GM21825 (cell line): ENCODE measurements at regions not wholly inside any gene's neighbourhood (a gene's known extent, or its start where the extent isn't known, plus 50 kb on each side); places are given as distances from the start of the nearest gene placed in this dataset.
"Not testable (repeated sequence)": the region's sequence is repeated elsewhere in the genome, so short reads cannot be mapped to it uniquely, and the experiment has no call there.

Experiments used
- ATAC-seq: cut with Tn5 transposase; IDR thresholded peaks from one replicate; pipeline ENCODE4 v1.9.1; 2021; ENCODE audit warnings: mild to moderate bottlenecking, moderate library complexity; ENCODE audit not compliant: unreplicated experiment

DNA sequence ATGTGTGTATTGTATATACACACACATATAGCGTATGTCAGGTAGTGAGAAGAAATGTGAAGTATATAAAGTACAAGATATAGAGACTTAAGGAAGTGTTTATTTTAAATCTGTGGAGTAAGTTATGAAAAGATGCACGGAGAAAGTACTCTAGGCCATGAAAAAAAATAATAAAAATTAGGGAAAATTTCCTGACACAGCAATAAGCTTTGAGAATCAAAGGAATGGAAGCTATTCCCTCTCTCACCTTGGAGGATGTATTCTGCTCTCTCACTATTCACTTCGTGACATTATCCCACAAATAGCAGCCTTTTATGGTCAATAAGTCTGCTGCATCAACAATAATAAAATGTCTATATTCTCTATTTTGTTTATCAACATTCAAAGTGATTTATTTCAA, 700.4 kb upstream of the RGS18 start:
- no peak for ATAC-seq

DNA sequence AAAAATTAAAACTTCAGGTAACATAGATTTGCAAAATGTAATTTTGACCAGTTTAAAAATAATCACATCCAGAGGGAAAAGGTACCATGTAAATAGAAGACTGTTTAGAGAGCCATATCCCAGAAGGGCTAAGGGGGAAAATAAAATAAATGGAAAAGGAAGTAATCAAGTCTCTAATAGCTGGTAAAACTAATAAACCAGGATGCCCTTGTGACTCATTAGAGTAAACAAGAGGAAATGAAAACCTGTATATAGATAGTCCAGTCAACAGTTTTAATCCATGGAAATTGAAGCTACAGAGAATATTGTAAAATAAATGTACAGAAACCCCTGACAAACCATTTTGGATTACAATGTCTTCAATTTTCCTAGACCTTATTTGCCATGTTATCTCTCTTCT, 698.0 kb upstream of the RGS18 start:
- ATAC-seq = no peak

DNA sequence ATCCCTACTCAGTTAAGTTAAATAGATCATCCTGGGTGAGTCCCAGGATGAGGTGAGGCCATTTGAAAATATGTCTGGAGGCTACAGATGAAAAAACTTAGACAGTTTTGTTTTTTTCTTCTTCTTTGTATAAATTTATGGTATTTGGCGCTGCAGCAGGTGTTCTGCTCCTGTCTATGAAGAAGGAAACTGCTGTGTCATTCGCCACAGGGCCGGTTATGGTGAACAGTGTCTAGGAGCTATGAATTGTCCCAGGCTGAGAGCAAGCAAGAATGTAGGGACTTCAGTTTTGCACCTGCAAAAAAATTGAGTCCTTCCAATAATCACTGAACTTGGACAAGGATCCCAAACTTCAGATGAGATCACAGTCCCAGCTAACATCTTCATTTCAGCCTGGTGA, 674.3 kb upstream of the RGS18 start:
- no peak for ATAC-seq

DNA sequence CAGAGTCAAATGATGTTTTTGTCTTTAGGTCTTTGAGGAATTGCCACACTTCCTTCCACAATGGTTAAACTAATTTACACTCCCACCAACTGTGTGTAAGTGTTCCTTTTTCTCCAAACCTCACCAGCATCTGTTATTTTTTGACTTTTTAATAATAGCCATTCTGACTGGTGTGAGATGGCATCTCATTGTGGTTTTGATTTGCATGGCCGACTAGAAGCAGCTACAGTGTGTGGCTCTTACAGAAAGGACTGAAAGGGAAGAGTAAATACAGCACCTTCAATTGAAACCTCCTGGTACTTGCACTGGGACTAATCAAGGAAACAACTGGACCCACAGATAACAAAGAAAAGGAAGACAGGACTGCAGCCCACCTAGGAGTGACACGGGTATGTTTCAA, 668.0 kb upstream of the RGS18 start:
- no peak for ATAC-seq

DNA sequence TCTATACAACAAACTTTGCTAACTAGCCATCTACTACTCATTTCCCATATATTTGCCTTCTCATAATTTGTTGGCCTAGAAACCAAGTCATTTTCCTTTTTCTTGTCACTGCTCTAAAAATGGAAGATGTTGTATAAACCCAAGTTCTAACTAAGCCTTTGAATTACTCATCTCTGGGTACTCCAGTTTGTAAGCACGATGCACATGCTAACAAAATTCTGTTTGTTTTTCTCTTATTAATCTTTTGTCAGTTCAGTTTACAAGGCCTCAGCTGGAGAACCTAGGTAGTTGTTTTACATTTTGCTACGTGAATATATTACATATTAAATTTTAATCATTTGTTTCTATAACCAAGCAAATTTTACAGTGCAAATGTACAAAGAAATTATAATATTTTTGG, 663.2 kb upstream of the RGS18 start:
- ATAC-seq = no peak

DNA sequence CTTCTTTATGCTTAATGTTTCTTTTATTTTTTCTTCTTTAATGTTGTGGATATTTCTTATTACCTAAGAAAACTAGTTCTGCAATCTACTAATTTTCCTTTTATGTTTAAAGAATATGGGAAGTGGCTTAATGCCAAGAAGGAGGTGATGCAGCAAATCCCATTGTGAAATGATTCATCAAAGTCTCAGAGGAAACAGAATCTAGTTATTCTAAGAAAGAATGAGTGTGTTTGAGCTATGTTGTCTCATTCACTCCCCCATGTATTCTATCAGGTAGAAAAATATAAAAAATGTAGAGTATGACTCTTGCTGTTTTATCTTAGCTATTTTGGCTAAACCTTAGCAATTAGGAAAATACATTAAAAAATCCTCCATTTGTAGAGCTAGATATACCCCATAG, 659.9 kb upstream of the RGS18 start:
- no peak for ATAC-seq

DNA sequence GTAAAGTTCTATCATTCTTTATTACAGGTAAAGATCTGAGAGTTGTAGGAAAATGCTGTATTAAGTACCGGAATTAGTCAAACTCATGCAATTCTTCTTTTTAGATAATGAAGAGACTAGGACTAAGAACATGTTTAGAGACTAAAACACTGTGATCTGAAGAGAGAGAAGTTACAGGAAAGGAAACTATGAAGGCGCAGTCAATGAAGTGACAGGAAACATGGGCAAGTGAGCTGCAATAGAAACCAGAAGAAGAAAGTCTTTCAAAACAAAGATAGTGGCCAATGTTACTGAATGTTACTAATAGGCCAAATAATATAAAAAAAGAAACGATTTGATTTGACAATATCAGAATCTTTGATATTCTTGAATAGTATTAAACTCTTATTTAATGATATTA, 659.4 kb upstream of the RGS18 start:
- ATAC-seq = no peak

DNA sequence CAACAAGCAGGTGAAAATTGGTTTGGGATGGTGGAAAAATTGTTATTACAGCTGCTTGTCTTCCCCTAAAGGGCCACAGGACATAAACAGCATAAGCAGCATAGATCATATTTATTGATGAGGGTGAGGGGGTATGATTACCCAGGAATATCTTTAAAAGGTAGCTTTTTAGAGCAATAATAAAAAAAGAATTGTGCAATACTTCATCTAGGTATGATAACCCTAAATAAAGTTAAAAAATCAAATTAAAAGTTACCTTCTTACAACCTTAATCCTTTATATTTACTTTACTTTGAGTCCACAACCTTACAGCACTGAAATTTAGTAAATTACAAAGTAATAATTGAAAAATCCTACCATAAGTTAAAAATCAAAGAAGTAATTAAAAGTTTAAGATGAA, 653.3 kb upstream of the RGS18 start:
- ATAC-seq = no peak

DNA sequence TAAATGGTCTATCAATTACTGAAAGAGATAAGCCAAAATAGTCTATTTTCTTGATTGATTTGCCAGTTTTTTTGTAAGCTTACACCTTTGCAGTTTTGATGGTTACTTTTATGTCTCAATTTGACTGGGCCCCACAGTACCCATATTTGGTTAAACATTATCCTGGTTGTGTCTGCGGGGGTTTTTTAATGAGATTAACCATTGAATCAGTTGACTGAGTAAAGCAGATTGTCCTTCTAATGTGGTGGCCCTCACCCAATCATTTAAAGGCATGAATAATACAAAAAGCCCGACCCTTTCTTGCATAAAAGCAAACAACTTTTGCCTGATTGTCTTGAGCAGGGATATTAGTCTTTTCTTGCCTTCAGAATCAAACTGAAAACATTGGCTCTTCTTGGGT, 650.0 kb upstream of the RGS18 start:
- no peak for ATAC-seq

DNA sequence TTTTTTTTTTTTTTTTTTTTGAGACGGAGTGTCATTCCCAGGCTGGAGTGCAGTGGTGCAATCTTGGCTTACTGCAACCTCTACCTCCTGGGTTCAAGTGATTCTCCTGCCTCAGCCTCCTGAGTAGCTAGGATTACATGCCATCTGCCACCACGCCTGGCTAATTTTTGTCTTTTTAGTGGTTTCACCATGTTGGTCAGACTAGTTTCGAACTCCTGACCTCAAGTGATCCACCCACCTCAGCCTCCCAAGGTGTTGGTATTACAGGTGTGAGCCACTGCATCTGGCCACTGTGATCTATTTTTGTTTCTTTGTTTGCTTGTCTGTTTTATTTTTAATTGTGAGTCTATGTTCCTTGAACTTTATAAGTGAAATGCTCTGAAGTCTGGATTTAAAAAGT, 646.8 kb upstream of the RGS18 start:
- not testable (repeated sequence) for ATAC-seq

DNA sequence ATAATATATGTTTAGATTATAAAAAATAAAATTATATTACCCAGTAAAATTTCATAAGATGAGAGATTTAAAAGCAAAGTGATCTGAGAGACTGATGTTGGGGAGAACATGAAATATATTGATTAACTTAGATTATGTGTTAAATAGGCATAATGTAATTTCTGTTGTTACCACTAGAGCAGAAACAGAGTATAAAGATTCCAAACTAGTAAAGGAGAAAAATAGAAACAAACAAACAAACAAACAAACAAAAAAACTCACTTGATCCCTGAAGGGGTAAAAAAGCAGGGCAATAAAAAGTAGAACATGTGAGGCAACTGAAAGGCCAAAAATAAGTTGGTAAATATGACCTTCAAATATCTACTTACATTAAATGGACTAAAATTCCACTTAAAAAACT, 640.4 kb upstream of the RGS18 start:
- no peak for ATAC-seq

DNA sequence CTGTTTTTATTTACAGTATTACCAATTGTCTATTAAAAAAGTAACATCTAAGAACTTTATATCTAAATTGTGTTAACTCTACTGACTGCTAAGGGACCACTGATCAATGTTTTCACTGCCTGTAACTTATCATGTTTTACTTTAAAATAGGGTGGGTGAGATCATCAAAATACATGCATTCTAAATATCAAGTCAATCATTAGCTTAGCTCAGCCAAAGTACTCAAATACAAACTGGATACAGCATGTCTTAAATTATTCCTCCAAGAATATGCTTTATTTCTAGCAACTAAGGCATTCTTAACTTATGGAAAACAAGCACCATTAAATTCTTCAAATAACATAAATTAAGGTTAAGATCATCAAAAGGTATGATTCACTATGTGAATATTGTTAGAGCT, 638.7 kb upstream of the RGS18 start:
- no peak for ATAC-seq

DNA sequence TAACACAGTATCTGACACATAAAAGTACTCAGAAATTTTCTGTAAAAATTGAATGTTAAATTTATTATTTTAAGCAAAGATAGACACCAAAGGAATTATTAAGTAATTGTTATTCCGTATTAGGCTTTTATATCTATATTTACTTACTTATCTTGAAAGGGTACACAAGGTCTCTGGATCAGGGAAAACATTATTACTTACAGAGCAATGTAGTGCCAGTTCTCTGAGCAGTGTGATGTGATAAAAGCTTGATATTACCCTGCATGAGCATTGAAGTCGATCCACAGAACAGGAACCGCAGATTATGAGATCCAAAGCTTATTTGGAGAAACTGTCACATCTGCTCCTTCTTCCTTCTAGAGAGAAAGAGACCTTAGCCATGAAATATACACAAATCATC, 637.9 kb upstream of the RGS18 start:
- ATAC-seq = no peak

DNA sequence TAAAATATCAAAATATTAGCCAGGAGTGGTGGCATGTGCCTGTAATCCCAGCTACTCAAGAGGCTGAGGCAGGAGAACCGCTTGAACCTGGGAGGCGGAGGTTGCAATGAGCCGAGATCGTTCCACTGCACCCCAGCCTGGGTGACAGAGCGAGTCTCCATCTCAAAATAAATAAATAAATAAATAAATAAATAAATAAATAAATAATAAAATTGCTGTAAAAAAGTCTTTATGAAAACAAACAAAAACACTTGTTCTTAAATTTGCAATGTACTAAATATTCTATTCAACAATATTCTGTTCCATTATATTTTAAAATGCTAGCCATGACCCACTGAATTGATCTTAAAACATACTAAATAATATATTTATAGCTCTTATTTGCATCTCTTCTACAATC, 632.3 kb upstream of the RGS18 start:
- ATAC-seq = not testable (repeated sequence)

DNA sequence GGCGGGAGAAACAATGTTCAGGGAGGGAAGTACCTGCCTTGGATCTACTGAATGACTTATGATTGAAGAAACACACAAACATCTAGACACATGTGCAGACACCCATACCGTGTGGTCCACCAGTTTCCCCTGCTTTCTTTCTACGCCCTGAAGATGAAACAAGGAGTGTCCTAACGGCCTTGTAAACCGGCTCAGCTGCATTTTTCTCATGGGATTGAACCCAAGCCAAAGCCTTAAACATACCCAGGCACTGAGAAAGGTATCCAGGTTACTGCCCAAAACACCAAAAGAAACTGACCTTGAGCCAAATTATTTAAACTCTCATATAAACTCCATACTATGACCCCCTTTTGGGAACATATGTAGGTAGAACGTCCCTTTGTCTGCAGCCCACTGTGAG, 630.0 kb upstream of the RGS18 start:
- ATAC-seq = no peak

DNA sequence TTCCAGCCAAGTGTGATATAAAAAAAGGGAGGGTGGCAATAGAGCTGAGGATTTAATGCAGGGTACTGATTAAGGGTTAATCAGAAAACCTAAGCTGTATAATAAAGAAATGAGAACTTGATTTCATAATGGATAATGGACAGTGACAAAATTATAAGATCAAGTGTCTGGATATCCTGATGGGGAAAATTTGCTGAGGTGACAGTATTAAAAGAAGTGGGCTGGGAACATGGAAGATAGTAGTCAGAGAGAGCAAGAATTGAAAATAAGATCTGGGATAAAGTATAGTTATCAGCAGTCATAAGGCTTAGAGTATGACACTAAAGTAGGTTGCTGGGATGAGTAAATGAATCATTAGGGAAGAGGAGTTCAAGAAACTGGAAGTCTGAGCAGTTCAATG, 627.3 kb upstream of the RGS18 start:
- ATAC-seq = no peak

DNA sequence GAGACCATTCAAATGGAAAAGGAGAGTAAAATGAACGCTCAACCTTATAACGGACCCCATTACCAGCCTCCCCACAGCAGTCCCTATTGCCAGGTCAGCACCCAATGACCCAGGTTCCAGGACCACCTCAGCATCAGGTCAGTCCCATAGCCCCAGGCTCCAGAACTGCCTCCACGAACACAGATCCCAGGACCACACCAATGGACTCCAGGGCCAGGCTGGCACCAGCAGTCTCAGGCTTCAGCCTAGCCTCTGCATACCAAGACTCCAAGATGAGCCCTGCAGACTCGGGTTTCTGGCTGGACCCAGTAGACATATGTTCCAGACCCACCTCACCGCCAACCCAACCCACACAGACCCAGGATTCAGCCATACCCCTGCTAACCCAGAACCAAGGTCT, 625.0 kb upstream of the RGS18 start:
- no peak for ATAC-seq

DNA sequence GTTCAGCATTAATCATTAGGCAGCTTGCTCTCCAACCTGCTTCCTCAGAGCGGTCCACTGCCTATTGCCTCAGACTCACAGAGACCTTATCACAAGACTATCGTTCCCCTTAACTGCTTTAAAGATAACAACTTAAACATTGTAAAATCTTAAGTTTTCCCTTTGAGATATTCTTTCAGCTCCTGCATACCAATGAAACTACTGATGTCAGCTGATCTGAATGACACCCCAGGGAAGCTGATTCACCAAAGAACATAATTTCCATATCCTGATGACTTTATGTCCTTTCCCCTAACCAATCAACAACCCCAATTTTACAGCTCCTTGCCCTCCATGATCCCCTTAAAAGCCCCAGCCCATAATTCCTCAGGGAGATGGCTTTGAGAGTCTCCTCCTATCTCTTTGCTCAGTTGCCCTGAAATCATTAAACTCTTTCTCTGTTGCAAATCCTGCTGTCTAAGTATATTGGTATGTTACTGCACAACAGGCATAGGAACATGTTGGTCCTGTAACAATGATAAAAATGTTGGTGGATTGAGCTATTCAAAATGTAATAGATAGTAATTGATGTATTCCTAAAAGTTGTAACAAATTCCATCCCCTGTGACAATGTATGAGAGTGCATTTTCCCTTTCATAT, 621.4 kb upstream of the RGS18 start:
- ATAC-seq = no peak

DNA sequence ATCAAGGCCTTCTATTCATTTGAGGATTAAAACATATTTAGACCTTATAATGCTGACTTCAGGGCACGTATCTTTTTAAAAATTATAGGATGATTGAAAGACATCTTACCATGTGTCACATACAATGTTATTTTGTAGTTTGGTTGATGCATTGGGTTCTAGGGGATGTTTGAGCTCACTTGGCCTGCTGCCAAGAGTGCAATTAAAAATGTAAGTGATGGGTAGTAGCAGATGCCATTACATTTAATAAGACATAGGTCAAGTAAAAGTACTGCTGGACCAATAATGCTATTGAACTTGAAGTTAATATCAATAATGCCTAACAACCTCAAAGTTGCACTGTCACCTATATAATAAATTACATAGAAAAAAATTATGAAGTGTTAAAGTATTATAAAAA, 616.5 kb upstream of the RGS18 start:
- ATAC-seq = no peak

DNA sequence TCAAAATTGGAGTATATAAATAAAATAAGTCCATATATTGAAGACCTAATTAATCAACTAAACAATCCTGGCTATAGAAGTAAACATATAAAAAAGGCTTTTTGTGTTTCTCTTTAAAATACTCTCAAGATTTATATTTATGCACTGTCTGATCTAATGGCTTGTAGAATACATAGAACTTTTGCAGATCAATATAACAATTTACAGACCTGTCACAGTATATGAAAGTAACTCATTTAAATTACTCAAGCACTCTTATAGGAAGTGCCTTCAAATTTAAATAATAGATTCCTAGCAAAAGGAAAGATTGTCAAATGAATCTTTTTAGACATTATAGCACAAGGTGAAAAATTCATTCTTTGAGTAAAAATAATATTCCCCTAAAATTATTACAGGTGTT, 615.8 kb upstream of the RGS18 start:
- ATAC-seq = no peak

DNA sequence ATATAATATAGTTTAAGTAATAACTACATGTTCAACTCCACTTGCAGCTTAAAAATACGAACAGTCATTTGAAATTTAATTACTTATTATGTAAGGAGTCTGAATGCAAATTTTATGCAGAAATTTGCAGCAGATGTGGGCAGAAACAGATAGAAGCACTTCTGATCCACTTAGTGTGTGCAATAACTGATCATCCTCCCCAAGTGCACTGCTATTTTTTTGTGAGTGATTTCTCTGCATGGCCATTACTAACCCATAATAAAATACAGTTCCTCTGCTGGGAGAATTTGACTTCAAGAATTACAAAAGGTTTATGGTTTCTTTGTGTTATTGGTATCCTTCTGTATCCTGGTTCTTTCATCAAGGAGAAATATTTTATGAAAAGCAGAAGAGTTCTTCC, 611.5 kb upstream of the RGS18 start:
- ATAC-seq = no peak

DNA sequence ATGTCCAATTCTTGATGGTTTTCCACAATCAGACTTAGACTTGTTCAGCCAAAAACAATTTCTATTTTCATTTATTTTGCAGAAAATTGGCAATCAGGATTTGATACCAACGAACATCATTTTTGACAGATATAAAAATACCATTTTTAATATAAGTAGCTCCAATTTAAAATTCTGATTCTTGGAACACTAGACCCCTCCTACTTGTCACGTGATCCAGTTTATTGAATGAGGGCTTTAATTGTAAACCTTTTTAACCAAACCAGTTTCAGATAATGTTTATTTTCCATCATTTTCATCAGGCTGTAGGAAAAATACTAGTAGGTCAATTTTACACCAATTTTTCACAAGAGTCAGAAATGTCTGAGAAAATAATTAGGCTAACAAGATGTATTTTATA, 607.2 kb upstream of the RGS18 start:
- no peak for ATAC-seq

DNA sequence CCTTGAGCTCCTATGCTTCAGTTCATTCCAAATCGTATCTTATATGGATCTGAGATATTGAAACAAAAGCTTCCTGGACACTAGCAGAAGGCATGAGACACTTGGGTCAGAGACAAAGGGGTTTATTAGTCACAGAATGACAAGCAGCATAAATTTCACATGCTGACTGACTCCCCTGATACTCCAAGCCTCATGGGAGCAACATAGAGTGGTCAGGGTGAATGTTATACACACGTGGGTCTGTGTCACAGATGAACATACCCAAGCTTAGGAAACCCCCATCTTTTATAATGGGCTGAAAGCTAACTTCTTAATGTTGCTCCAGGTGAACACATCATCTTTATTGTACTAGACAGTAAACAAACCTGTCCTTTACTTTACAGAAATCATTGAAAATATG, 599.9 kb upstream of the RGS18 start:
- ATAC-seq = no peak

DNA sequence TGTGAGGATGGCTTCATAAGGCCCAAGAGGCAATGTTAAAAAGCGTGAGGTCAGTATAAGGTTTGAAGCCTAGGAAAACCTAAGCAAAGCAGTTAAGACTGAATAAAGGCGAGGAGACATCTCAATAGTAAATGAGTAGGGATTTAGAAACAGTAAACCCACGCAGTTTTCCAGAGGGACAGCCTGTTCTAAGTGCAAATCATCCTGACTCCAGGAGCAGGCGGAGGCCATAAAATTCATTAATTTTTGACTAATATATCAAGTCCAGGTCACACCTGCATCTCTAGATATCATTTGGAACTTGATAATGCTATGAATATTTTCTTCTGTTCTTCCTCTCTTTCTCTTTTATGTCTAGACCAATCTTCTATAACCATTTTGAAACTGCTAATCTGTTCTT, 597.0 kb upstream of the RGS18 start:
- ATAC-seq = no peak
